MCF 10A (cell line): ENCODE measurements at regions not wholly inside any gene's neighbourhood (a gene's known extent, or its start where the extent isn't known, plus 50 kb on each side); places are given as distances from the start of the nearest gene placed in this dataset.

Source experiments
- BruUV-seq: library from RNA; stranded (reverse); fragments of 400-500 nt; replicated peaks from 2 replicates; lab custom pipeline; 2021; lab: Mats Ljungman, UMichigan
- CTCF ChIA-PET: fragments of 300-600 bp; sonication (Branson Sonifier 250); formaldehyde crosslinking; extraction: SDS; loops from one replicate; lab custom pipeline; 2021; ENCODE audit warnings: antibody characterized with exemption, inconsistent platforms; lab: Yijun Ruan, JAX
- POLR2A ChIA-PET: fragments of 300-600, 350-650 bp; sonication (Branson Sonifier 250); formaldehyde crosslinking; extraction: SDS; loops from one replicate; lab custom pipeline; 2020; ENCODE audit warnings: antibody characterized with exemption, inconsistent platforms; lab: Yijun Ruan, JAX
- DNase-seq: peaks from one replicate; pipeline ENCODE4 v3.0.0-alpha.2; 2018; ENCODE audit not compliant: unreplicated experiment
- H3K27ac Mint-ChIP-seq: one replicate; pipeline ENCODE4 v1.8.0; 2022; ENCODE audit warnings: mild to moderate bottlenecking, low read depth, mixed read lengths; ENCODE audit not compliant: unreplicated experiment
- H3K27me3 Mint-ChIP-seq: one replicate; pipeline ENCODE4 v1.8.0; 2022; ENCODE audit warnings: mixed read lengths; ENCODE audit not compliant: insufficient read depth, unreplicated experiment
- H3K36me3 Mint-ChIP-seq: one replicate; pipeline ENCODE4 v1.8.0; 2022; ENCODE audit warnings: mild to moderate bottlenecking, moderate library complexity, mixed read lengths; ENCODE audit not compliant: insufficient read depth, unreplicated experiment
- H3K4me1 Mint-ChIP-seq: one replicate; pipeline ENCODE4 v1.8.0; 2022; ENCODE audit warnings: mixed read lengths; ENCODE audit not compliant: insufficient read depth, unreplicated experiment
- H3K4me3 Mint-ChIP-seq: one replicate; pipeline ENCODE4 v1.8.0; 2022; ENCODE audit warnings: mild to moderate bottlenecking, moderate library complexity, mixed read lengths; ENCODE audit not compliant: unreplicated experiment
- H3K9me3 Mint-ChIP-seq: one replicate; pipeline ENCODE4 v1.8.0; 2022; ENCODE audit warnings: mixed read lengths; ENCODE audit not compliant: unreplicated experiment
- CTCF ChIP-seq: fragments of 200-600 bp; IDR thresholded peaks from one replicate; pipeline ENCODE4 v1.8.0; 2022; ENCODE audit warnings: antibody characterized with exemption, mild to moderate bottlenecking; ENCODE audit not compliant: unreplicated experiment
- intact Hi-C: fragments of 100-400 bp; cut with micrococcal nuclease; formaldehyde crosslinking; loops from 2 replicates; pipeline ENCODE4 v1.14.1; 2022

- ChIA-PET POLR2A (no interaction called here), CTCF (no interaction called here)
- Mint-ChIP-seq H3K4me3 (no peak overlapping the region), H3K27ac (no peak overlapping the region), H3K36me3 (peaks cover 5% of the 10 kb centered on the region), H3K4me1 (no peaks in the 10 kb centered on the region), H3K27me3 (no peaks in the 10 kb centered on the region), H3K9me3 (no peaks in the 10 kb centered on the region)
- DNase-seq = no peak
- intact Hi-C loops = no loop called here
- TF ChIP-seq CTCF = no peak
- no TSS peak for BruUV-seq
Observed at GRCh38 chr16:76984196-76984595, 206.8 kb upstream of the MON1B start.

GRCh38 chr16:76985392-76986045, 205.5 kb upstream of the MON1B start:
- no peak for TF ChIP-seq CTCF
- Mint-ChIP-seq H3K4me1 (no peaks in the 10 kb centered on the region), H3K36me3 (peaks cover 5% of the 10 kb centered on the region), H3K9me3 (no peaks in the 10 kb centered on the region), H3K27me3 (no peaks in the 10 kb centered on the region), H3K4me3 (no peak overlapping the region), H3K27ac (no peak overlapping the region)
- CTCF ChIA-PET = no interaction called here
- BruUV-seq = no TSS peak
- POLR2A ChIA-PET = interaction anchor here (1.6 kb wide), 1 partner anchor 39 kb away, joined by 4 read pairs; no protein-coding TSS in a partner anchor
- intact Hi-C loops = no loop called here
- no peak for DNase-seq

- no peak for TF ChIP-seq CTCF
- H3K27me3 Mint-ChIP-seq = no peaks in the 10 kb centered on the region
- intact Hi-C loops = no loop called here
- H3K4me3 Mint-ChIP-seq = no peak overlapping the region
- ChIA-PET CTCF (interaction anchor here (0.6 kb wide), 1 partner anchor 88 kb away, joined by 3 read pairs; no protein-coding TSS in a partner anchor), POLR2A (interaction anchor here (0.7 kb wide), 1 partner anchor 20 kb away, joined by 3 read pairs; no protein-coding TSS in a partner anchor)
- no peaks in the 10 kb centered on the region for H3K36me3 Mint-ChIP-seq
- no peaks in the 10 kb centered on the region for H3K4me1 Mint-ChIP-seq
- no peaks in the 10 kb centered on the region for H3K9me3 Mint-ChIP-seq
- BruUV-seq = no TSS peak
- DNase-seq = no peak
- no peak overlapping the region for H3K27ac Mint-ChIP-seq
Observed at GRCh38 chr16:76988526-76988925, 202.5 kb upstream of the MON1B start.

- no peak for TF ChIP-seq CTCF
- Mint-ChIP-seq H3K4me1 (no peaks in the 10 kb centered on the region), H3K4me3 (no peak overlapping the region), H3K36me3 (no peaks in the 10 kb centered on the region), H3K9me3 (no peaks in the 10 kb centered on the region), H3K27me3 (no peaks in the 10 kb centered on the region), H3K27ac (no peak overlapping the region)
- ChIA-PET CTCF (interaction anchor here (0.6 kb wide), 1 partner anchor 267 kb away, joined by 3 read pairs; no protein-coding TSS in a partner anchor), POLR2A (no interaction called here)
- DNase-seq = no peak
- no TSS peak for BruUV-seq
- intact Hi-C loops = no loop called here
Observed at GRCh38 chr16:77002644-77003043, 188.3 kb upstream of the MON1B start.
